GM06990 (cell line): ENCODE measurements at regions not wholly inside any gene's neighbourhood (a gene's known extent, or its start where the extent isn't known, plus 50 kb on each side); places are given as distances from the start of the nearest gene placed in this dataset.
"Not testable (repeated sequence)": the region's sequence is repeated elsewhere in the genome, so short reads cannot be mapped to it uniquely, and the experiment has no call there.

Experiments
- DNase-seq: peaks from one replicate; pipeline ENCODE4 v3.0.0-alpha.2; 2011; ENCODE audit not compliant: insufficient read length; ENCODE audit errors: extremely low read depth
- H3K27me3 ChIP-seq: replicated peaks from 2 replicates; pipeline ENCODE4 v1.6.0; 2011; ENCODE audit warnings: low read length; ENCODE audit not compliant: control insufficient read depth, insufficient read depth
- H3K36me3 ChIP-seq: 2 replicates; pipeline ENCODE4 v1.5.1; 2011; ENCODE audit warnings: low read length; ENCODE audit not compliant: control insufficient read depth, insufficient read depth
- H3K4me3 ChIP-seq: replicated peaks from 2 replicates; pipeline ENCODE4 v1.5.1; 2011; ENCODE audit warnings: low read depth, mild to moderate bottlenecking, control low read depth, low read length
- CTCF ChIP-seq: IDR thresholded peaks from 2 replicates; pipeline ENCODE4 v1.5.1; 2011; ENCODE audit warnings: low read length, control low read depth, mild to moderate bottlenecking, inconsistent platforms; ENCODE audit not compliant: insufficient read depth, poor library complexity, severe bottlenecking

- Histone ChIP-seq H3K27me3 (no peaks in the 10 kb centered on the region), H3K4me3 (no peak overlapping the region), H3K36me3 (no peaks in the 10 kb centered on the region)
- no peak for DNase-seq
- TF ChIP-seq CTCF, result no peak
Observed at GRCh38 chrX:131869182-131869581, 153.9 kb upstream of the STK26 start.

- no peak for DNase-seq
- no peak overlapping the region for H3K4me3 ChIP-seq
- no peak for TF ChIP-seq CTCF
- no peaks in the 10 kb centered on the region for H3K36me3 ChIP-seq
- no peaks in the 10 kb centered on the region for H3K27me3 ChIP-seq
Observed at GRCh38 chrX:131874300-131874699, 148.8 kb upstream of the STK26 start.

GRCh38 chrX:131875827-131876226 is 147.3 kb upstream of the STK26 start:
- H3K27me3 ChIP-seq, result not testable (repeated sequence)

GRCh38 chrX:131881194-131881593 is 141.9 kb upstream of the STK26 start:
- TF ChIP-seq CTCF, result no peak
- Histone ChIP-seq H3K4me3 (no peak overlapping the region), H3K27me3 (no peaks in the 10 kb centered on the region), H3K36me3 (no peaks in the 10 kb centered on the region)
- no peak for DNase-seq

More at GRCh38 chrX:131875827-131876226, 147.3 kb upstream of the STK26 start:
- not testable (repeated sequence) for H3K36me3 ChIP-seq, DNase-seq, H3K4me3 ChIP-seq

GRCh38 chrX:131885042-131885441 is 138.1 kb upstream of the STK26 start:
- DNase-seq, H3K27me3 ChIP-seq, H3K36me3 ChIP-seq, H3K4me3 ChIP-seq: not testable (repeated sequence)

- not testable (repeated sequence) for H3K27me3 ChIP-seq, H3K4me3 ChIP-seq, DNase-seq, H3K36me3 ChIP-seq
Observed at GRCh38 chrX:131893857-131894256, 129.2 kb upstream of the STK26 start.

GRCh38 chrX:131894995-131895394 is 128.1 kb upstream of the STK26 start:
- no peak for DNase-seq
- no peak for TF ChIP-seq CTCF
- Histone ChIP-seq H3K4me3 (no peak overlapping the region), H3K27me3 (no peaks in the 10 kb centered on the region), H3K36me3 (no peaks in the 10 kb centered on the region)
